ENCODE measurements at regions not wholly inside any gene's neighbourhood (a gene's known extent, or its start where the extent isn't known, plus 50 kb on each side); places are given as distances from the start of the nearest gene placed in this dataset.
"Not testable (repeated sequence)": the region's sequence is repeated elsewhere in the genome, so short reads cannot be mapped to it uniquely, and the experiment has no call there.

DNA sequence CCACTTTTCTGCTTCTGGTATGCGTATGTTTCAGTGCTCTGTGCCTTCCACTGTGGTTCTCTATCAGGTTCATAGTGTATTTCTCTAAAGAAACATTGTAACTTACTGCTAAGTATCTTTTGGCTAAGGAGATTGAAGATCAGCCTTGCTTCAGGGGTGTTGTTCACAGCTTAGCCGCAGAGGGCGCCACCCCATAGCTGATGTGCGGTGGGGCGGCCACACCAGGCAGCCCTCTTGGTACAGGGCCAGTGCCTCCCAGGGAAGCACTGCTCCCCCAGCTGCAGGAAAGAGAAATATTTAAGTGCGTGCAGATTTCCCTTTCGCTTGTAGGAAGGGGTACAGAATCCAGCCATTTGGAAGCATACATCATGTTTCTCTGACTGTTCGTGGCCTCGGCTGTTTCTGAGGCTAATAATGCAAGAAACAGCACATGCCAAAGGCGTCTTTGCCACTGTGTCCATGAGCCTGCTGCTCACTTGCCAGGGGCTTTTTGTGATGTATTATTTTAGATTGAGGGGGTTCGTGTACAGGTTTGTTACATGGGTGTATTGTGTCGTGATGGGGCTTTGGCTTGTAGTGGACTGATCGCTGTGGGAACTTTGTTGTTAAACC lies 67.2 kb downstream of the CDRT15L2 start:
- TF ChIP-seq, protein P1, sequence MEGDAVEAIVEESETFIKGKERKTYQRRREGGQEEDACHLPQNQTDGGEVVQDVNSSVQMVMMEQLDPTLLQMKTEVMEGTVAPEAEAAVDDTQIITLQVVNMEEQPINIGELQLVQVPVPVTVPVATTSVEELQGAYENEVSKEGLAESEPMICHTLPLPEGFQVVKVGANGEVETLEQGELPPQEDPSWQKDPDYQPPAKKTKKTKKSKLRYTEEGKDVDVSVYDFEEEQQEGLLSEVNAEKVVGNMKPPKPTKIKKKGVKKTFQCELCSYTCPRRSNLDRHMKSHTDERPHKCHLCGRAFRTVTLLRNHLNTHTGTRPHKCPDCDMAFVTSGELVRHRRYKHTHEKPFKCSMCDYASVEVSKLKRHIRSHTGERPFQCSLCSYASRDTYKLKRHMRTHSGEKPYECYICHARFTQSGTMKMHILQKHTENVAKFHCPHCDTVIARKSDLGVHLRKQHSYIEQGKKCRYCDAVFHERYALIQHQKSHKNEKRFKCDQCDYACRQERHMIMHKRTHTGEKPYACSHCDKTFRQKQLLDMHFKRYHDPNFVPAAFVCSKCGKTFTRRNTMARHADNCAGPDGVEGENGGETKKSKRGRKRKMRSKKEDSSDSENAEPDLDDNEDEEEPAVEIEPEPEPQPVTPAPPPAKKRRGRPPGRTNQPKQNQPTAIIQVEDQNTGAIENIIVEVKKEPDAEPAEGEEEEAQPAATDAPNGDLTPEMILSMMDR (IDR thresholded peaks at IDR 0.05): peak; percentile 36; the same call in 2 of the 3 replicates
- TF ChIP-seq, protein P2, sequence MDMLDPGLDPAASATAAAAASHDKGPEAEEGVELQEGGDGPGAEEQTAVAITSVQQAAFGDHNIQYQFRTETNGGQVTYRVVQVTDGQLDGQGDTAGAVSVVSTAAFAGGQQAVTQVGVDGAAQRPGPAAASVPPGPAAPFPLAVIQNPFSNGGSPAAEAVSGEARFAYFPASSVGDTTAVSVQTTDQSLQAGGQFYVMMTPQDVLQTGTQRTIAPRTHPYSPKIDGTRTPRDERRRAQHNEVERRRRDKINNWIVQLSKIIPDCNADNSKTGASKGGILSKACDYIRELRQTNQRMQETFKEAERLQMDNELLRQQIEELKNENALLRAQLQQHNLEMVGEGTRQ (IDR thresholded peaks at IDR 0.05): not testable (repeated sequence)
- not testable (repeated sequence) for TF ChIP-seq EP300 (IDR thresholded peaks at IDR 0.05); RARB (CRISPR knock-in tag; IDR thresholded peaks at IDR 0.05); RCOR1 (IDR thresholded peaks at IDR 0.05; ENCODE audit: low read depth, low read length); PHF8 (IDR thresholded peaks at IDR 0.05; ENCODE audit: borderline replicate concordance, low read depth)
- TF ChIP-seq, protein P3, sequence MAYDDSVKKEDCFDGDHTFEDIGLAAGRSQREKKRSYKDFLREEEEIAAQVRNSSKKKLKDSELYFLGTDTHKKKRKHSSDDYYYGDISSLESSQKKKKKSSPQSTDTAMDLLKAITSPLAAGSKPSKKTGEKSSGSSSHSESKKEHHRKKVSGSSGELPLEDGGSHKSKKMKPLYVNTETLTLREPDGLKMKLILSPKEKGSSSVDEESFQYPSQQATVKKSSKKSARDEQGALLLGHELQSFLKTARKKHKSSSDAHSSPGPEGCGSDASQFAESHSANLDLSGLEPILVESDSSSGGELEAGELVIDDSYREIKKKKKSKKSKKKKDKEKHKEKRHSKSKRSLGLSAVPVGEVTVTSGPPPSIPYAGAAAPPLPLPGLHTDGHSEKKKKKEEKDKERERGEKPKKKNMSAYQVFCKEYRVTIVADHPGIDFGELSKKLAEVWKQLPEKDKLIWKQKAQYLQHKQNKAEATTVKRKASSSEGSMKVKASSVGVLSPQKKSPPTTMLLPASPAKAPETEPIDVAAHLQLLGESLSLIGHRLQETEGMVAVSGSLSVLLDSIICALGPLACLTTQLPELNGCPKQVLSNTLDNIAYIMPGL (CRISPR knock-in tag; IDR thresholded peaks at IDR 0.05; ENCODE audit: borderline replicate concordance): not testable (repeated sequence)

All from A549 (cell line).